CD4-positive, alpha-beta T cell treated with Interleukin-15 for 4 hours (primary cell): ENCODE measurements at regions not wholly inside any gene's neighbourhood (a gene's known extent, or its start where the extent isn't known, plus 50 kb on each side); places are given as distances from the start of the nearest gene placed in this dataset.
"Not testable (repeated sequence)": the region's sequence is repeated elsewhere in the genome, so short reads cannot be mapped to it uniquely, and the experiment has no call there.

Experiments
- DNase-seq: peaks from one replicate; pipeline ENCODE4 v3.0.0-alpha.2; 2020; ENCODE audit warnings: low spot score

DNA sequence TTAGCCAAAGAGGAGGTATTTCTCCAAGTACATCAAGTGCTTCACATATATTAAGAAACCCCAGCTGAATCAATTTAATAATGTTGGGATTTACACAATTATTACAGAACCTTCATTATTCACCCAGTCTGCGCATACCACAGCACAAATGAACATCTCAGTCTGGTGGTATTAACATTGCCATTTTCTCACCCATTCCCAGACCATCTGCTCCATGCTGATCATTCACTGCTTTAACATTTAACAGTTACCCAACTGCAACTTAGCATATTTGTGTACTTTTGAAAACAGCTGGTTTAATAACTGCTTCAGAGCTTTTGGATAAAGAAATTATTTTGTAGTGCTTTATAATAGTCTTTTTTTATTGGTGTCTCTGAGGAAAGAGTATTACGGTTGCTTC, 1072.1 kb downstream of the NXPH1 start:
- DNase-seq, result no peak

GRCh38 chr7:9507290-9507689, 1073.9 kb downstream of the NXPH1 start:
- no peak for DNase-seq

- no peak for DNase-seq
Measured at GRCh38 chr7:9516662-9517061, 1083.3 kb downstream of the NXPH1 start.

GRCh38 chr7:9523579-9523978, 1090.2 kb downstream of the NXPH1 start:
- DNase-seq, result no peak

GRCh38 chr7:9552431-9552830, 1119.0 kb downstream of the NXPH1 start:
- not testable (repeated sequence) for DNase-seq

- no peak for DNase-seq
Measured at GRCh38 chr7:9557853-9558252, 1124.4 kb downstream of the NXPH1 start.

DNA sequence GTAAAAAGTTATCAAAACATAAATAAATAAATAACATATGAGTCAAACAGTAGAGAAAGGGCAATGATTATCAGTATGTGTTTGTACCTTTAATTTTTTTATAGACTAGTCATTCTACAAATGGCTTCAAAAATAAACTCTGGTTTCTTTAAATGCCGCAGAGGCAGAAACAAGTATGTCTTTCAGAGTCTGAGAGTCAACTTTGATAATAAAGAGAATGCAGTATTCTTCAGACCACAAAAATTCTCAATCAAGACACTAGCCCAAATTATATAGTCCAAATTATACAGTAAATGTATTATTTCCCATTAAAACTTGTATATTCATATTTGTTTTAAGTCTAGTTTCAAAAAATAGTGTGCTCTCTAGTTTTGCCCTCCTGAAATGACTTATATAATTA, 1142.3 kb downstream of the NXPH1 start:
- no peak for DNase-seq

DNA sequence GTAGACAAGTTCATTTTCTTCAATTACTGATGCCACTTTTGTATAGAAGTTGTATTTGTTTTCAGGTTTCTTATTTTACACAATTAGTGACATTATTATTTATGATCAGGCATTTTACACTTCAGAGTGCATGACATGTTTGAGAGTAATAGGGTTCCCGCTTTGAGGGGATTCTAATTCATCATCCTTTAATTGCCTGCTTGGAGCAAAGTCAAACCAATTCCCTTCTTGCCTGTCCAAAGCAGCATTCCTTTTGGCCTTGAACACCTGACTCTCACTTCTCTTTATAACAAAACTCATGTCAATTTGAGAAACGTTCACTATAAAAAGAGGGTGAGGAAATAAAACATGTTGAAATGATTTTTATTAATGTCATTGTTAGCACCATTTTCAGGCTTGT, 1149.4 kb downstream of the NXPH1 start:
- no peak for DNase-seq

- no peak for DNase-seq
Measured at GRCh38 chr7:9598411-9598810, 1165.0 kb downstream of the NXPH1 start.

DNA sequence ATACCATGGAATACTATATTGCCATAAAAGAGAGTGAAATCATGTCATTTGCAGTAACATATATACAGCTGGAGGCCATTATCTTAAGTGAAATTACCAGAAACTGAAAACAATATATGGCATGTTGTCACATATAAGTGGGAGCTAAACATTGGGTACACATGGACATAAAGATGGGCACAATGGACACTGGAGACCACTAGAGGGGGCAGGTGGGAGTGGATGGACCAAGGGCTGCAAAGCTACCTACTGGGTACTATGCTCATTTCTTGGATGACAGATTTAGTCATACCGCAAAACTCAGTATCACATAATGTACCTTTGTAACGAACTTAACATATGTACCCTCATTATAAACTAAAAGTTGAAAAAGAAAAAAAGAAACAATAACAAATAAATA, 1167.6 kb downstream of the NXPH1 start:
- DNase-seq, result no peak

DNA sequence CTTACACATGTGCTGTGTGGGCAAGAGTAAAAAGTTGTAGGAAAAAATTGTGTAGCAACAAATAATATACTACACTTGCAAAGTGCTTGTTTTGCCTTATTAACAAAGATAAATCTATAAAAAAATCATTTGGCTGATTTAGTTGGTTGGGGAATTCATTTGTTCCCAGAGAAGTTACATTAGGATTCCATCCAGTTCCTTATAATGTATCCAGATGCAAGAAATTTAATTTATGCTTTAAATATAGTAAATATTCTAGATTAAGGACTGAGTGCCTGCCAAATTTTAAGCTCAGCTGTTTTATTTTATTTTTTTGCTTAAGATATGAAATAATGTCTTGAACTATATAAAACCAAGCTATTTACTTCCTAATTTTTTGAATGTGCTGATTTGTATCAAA, 1169.9 kb downstream of the NXPH1 start:
- DNase-seq, result no peak

GRCh38 chr7:9608560-9608959, 1175.2 kb downstream of the NXPH1 start:
- DNase-seq, result no peak

DNA sequence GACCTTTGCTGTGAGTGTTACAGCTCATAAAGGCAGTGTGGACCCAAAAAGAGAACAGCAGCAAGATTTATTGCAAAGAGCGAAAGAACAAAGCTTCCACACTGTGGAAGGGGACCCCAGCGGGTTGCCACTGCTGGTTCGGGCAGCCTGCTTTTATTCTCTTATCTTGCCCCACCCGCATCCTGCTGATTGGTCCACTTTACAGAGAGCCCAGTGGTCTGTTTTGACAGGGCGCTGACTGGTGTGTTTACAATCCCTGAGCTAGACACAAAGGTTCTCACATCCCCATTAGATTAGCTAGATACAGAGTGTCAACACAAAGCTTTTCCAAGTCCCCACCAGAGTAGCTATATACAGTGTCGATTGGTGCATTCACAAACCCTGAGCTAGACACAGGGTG, 1187.5 kb downstream of the NXPH1 start:
- not testable (repeated sequence) for DNase-seq

DNA sequence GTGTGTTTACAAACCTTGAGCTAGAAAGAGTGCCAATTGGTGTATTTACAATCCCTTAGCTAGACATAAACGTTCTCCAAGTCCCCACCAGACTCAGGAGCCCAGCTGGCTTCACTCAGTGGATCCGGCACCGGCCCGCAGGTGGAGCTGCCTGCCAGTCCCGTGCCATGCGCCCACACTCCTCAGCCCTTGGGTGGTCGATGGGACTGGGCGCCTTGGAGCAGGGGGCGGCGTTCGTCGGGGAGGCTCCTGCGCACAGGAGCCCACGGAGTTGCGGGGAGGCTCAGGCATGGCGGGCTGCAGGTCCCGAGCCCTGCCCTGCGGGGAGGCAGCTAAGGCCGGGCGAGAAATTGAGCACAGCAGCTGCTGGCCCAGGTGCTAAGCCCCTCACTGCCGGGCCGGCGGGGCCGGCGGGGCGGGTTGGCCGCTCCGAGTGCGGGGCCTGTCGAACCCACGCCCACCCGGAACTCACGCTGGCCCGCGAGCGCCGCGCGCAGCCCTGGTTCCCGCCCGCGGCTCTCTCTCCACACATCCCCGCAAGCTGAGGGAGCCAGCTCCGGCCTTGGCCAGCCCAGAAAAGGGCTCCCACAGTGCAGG, 1188.0 kb downstream of the NXPH1 start:
- DNase-seq, result not testable (repeated sequence)

GRCh38 chr7:9621927-9622326, 1188.5 kb downstream of the NXPH1 start:
- DNase-seq, result no peak

DNA sequence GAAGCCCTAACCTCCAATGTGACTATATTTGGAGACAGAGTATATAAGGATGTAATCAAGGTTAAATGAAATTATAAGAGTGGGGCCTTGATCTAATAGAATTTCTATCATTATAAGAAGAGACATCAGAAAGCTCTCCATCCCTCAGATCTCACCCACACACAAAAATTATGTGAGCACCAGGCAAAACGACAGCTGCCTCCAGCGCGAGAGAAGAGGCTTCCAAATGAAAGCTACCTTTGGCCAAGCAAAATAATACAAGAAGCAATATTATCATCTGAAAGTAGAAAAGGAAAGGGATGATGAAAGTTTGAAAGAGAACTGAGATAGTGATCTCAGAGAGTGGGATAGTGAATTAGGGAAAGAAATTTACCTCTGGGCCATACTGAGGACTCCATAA, 1192.5 kb downstream of the NXPH1 start:
- DNase-seq, result no peak

DNA sequence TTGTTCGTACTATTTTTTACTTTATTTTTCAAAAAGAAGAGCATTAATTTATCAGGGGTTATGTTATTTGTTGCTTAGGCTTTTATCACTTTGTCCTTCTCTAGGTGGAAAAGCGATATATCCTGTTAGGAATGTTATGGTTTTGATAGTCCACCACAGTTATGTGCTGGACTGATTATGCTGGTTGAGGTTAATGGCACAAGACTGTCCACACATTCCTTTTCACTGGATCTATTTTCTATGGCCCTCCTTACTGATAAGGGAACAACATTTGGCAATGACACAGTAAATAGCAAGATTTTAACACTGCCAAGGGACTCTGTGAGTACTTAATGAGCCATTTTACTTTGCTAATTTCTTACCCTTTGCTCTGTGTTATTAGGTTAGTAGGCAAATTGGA, 1212.3 kb downstream of the NXPH1 start:
- no peak for DNase-seq

DNA sequence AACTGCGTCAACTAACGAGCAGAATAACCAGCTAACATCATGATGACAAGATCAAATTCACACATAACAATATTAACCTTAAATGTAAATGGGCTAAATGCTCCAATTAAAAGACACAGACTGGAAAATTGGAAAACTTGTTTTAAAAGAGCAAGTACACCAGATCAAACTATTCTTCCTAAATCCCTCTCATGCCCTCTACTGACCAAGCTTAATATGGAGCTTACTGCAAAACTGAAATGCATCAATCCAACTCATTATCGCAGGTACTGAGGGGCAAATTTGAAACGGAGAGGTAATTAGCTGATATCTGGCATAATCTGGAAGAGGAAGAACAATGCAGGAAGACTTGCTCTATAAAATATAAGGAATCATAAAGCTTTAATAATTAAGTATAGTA, 1223.8 kb downstream of the NXPH1 start:
- DNase-seq, result no peak

DNA sequence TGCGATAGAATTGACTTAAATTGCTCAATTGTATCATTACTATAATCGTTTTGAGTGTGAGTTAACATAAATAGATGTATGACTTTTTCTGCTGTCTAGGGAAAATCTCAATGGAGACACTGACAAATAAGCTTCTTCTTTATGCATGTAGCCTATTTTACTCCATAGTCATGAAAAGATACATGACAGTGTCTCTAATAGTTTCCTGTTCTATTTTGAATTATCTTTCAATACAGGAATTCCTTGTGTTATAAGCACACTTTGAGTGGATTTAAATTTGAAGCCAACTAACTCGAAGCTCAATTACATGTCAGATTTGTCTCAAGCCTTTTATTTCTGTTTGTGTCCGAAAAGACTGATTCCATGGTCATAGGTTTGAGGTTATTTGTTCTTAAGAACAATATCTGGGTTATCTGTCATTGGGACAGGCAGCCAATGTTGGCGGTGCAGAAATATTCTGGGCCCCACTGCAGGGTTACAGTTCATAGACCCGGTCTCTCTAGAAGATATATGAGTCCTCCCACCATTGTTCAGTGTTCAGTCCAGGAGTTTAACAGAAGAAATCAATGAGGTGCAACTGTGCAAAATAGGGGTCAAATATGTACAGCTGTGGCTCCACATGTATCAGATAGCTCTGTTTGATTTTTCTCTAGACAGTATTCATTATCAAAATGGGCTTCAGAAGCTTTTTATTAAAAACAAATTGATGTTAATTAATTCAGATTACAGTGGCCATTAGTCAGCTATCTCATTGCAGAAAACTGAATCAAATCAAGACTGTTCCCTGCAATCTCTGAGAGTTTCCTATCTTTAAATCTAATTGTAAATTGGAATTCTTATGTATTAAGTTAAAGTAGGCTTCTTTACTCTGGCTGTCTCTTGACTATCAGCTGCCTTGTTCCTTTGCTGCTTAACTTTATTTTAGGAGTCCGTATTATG, 1238.8 kb downstream of the NXPH1 start:
- no peak for DNase-seq

- no peak for DNase-seq
Measured at GRCh38 chr7:9680713-9681112, 1247.3 kb downstream of the NXPH1 start.

- no peak for DNase-seq
Measured at GRCh38 chr7:9681284-9681683, 1247.9 kb downstream of the NXPH1 start.

DNA sequence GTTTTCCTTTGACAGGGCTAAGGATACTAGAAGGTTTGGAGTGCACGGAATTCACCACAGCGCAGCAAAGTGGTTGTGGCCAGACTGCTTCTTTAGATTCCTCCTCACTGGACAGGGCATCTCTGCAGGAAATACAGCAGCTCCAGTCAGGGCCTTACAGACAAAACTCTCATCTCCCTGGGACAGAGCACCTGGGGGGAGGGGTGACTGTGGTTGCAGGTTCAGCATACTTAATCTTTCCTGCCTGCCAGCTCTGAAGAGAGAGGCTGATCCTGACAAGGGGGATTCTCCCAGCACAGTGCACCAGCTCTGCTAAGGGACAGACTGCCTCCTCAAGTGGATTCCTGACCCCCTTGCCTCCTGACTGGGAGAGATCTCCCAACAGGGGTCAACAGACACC, 1257.9 kb downstream of the NXPH1 start:
- DNase-seq, result no peak

- DNase-seq, result no peak
Measured at GRCh38 chr7:9698375-9698774, 1265.0 kb downstream of the NXPH1 start.

DNA sequence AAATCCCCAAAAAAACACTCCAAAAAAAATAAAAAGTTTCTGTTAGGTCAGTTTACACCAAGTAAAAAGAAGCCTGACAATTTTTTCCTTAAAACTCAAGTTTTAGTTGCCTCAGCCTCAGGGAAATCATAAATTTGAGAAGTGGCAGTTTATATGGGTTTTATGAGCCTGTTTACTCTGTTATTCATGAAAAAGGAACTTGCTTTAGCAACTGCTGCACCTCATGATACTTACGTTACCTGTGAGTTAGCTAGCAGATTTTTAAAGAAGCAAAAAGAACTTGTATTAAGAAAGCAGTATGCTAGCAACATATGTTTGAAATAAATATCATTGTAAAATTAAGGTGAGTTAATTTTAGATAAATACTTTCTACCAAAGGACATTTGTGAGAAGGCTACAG, 1264.5 kb upstream of the PHF14 start:
- no peak for DNase-seq
